Endodermal cell (in vitro differentiated cells): ENCODE measurements at regions not wholly inside any gene's neighbourhood (a gene's known extent, or its start where the extent isn't known, plus 50 kb on each side); places are given as distances from the start of the nearest gene placed in this dataset.

ENCODE experiments used
- DNase-seq: peaks from one replicate; pipeline ENCODE4 v3.0.0-alpha.2; 2017
- H3K27ac ChIP-seq: 2 replicates; pipeline ENCODE4 v1.5.1; 2013; ENCODE audit warnings: mild to moderate bottlenecking, low read depth, low read length, moderate library complexity
- H3K27me3 ChIP-seq: 2 replicates; pipeline ENCODE4 v1.6.1; 2013; ENCODE audit warnings: mild to moderate bottlenecking, low read length, moderate library complexity; ENCODE audit not compliant: insufficient read depth, control insufficient read depth, poor library complexity, severe bottlenecking
- H3K36me3 ChIP-seq: 2 replicates; pipeline ENCODE4 v1.7.0; 2013; ENCODE audit warnings: mild to moderate bottlenecking, low read length, moderate library complexity; ENCODE audit not compliant: control insufficient read depth, insufficient read depth
- H3K4me1 ChIP-seq: one replicate; pipeline ENCODE4 v1.7.0; 2013; ENCODE audit warnings: low read length; ENCODE audit not compliant: control insufficient read depth, insufficient read depth
- H3K4me3 ChIP-seq: 2 replicates; pipeline ENCODE4 v1.5.1; 2013; ENCODE audit warnings: mild to moderate bottlenecking, low read length, moderate library complexity
- H3K9ac ChIP-seq: 2 replicates; pipeline ENCODE4 v1.6.1; 2013; ENCODE audit warnings: mild to moderate bottlenecking, low read length, moderate library complexity; ENCODE audit not compliant: poor library complexity, severe bottlenecking; ENCODE audit errors: extremely low read depth
- H3K9me3 ChIP-seq: 2 replicates; pipeline ENCODE4 v1.6.1; 2013; ENCODE audit warnings: mild to moderate bottlenecking, low read length, moderate library complexity; ENCODE audit not compliant: control insufficient read depth
- H3K27ac Mint-ChIP-seq: 2 replicates; pipeline ENCODE4 v1.8.0; 2020; ENCODE audit warnings: mixed read lengths
- H3K27me3 Mint-ChIP-seq: 2 replicates; pipeline ENCODE4 v1.8.0; 2021; ENCODE audit warnings: mild to moderate bottlenecking, mixed read lengths; ENCODE audit not compliant: insufficient read depth
- H3K36me3 Mint-ChIP-seq: 2 replicates; pipeline ENCODE4 v1.8.0; 2020; ENCODE audit warnings: low read depth, mixed read lengths
- H3K4me1 Mint-ChIP-seq: 2 replicates; pipeline ENCODE4 v1.8.0; 2020; ENCODE audit warnings: mixed read lengths
- H3K4me3 Mint-ChIP-seq: 2 replicates; pipeline ENCODE4 v1.8.0; 2020; ENCODE audit warnings: mild to moderate bottlenecking, moderate library complexity, mixed read lengths
- H3K9me3 Mint-ChIP-seq: 2 replicates; pipeline ENCODE4 v1.8.0; 2020; ENCODE audit warnings: mild to moderate bottlenecking, mixed read lengths
- WGBS, 2 experiments: methylation state at CpG; one replicate each; pipeline versions ENCODE4 v1.1.5 to v1.1.7; 2013; ENCODE audit warnings: missing lambda C conversion rate in 2 of 2, mixed read lengths in 1 of 2; ENCODE audit not compliant: insufficient coverage in 1 of 2, insufficient read length in 1 of 2; 5-methylcytosine and 5-hydroxymethylcytosine counted together
- TF ChIP-seq, protein P1 (sequence below): fragments of 200-600 bp; sonication (generic); conservative IDR thresholded peaks from 2 replicates; pipeline ENCODE4 v1.5.0; 2021; ENCODE audit warnings: antibody characterized with exemption, mild to moderate bottlenecking

DNA sequence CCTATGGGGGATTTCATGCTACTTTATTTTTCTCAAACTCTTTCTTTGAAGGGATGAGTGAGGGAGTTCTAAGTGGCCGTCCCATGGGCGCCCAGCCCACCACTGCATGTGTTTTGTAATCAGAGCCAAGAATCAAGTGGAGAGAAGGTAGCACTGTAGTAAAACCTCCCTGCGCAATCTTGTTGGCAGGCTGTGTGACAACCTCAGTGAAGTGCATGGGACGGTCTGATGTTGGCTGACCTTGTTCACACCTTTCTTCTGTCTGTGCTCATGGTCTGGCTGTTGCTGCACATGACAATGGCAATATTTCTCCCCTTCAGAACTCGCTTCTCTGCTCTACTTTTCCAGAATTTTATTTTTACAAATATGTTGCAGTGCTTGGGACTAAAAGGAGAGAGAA is 71.2 kb upstream of the SHISA3 start:
- Mint-ChIP-seq H3K36me3 (peaks cover 4% of the 10 kb centered on the region), H3K27ac (no peak overlapping the region), H3K27me3 (no peaks in the 10 kb centered on the region), H3K4me1 (peaks cover 10% of the 10 kb centered on the region), H3K4me3 (no peak overlapping the region), H3K9me3 (no peaks in the 10 kb centered on the region)
- WGBS, 2 experiments: 91 to 92% methylated on average over 4 to 5 of the region's 5 CpGs
- no peaks in the 10 kb centered on the region for H3K4me1 ChIP-seq
- H3K27me3 ChIP-seq: no peaks in the 10 kb centered on the region
- TF ChIP-seq, protein P1, sequence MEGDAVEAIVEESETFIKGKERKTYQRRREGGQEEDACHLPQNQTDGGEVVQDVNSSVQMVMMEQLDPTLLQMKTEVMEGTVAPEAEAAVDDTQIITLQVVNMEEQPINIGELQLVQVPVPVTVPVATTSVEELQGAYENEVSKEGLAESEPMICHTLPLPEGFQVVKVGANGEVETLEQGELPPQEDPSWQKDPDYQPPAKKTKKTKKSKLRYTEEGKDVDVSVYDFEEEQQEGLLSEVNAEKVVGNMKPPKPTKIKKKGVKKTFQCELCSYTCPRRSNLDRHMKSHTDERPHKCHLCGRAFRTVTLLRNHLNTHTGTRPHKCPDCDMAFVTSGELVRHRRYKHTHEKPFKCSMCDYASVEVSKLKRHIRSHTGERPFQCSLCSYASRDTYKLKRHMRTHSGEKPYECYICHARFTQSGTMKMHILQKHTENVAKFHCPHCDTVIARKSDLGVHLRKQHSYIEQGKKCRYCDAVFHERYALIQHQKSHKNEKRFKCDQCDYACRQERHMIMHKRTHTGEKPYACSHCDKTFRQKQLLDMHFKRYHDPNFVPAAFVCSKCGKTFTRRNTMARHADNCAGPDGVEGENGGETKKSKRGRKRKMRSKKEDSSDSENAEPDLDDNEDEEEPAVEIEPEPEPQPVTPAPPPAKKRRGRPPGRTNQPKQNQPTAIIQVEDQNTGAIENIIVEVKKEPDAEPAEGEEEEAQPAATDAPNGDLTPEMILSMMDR: no peak
- H3K4me3 ChIP-seq: no peak overlapping the region
- H3K27ac ChIP-seq: no peak overlapping the region
- peaks cover 3% of the 10 kb centered on the region for H3K9me3 ChIP-seq
- DNase-seq: no peak
- no peaks in the 10 kb centered on the region for H3K36me3 ChIP-seq
- no peak overlapping the region for H3K9ac ChIP-seq

DNA sequence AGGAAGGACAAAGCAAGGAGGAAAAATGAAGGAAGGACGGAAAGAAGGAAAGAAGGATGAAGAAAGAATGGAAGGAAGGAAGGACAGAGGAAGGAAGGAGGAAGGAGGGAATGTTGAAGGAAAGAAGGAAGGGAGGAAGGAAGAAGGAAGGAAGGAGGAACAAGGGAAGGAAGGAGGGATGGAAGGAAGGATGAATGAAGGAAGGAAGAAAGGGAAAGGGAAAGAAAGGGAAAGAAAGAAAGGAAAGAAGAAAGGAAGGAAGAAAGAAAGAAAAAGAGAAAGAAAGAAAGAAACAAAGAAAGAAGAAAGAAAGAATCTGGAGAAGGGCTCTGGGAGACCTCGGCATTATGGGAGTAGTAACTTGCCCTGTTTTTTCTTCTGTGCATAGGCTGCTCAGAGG is 70.8 kb upstream of the SHISA3 start:
- H3K9me3 ChIP-seq: no peaks in the 10 kb centered on the region
- H3K4me3 Mint-ChIP-seq: no peak overlapping the region
- no peaks in the 10 kb centered on the region for H3K9me3 Mint-ChIP-seq
- H3K4me1 ChIP-seq: no peaks in the 10 kb centered on the region
- DNase-seq: no peak
- no peaks in the 10 kb centered on the region for H3K27me3 ChIP-seq
- no peaks in the 10 kb centered on the region for H3K36me3 ChIP-seq
- TF ChIP-seq, protein P1: no peak
- H3K27ac Mint-ChIP-seq: no peak overlapping the region
- H3K36me3 Mint-ChIP-seq: peaks cover 4% of the 10 kb centered on the region
- H3K4me1 Mint-ChIP-seq: peaks cover 10% of the 10 kb centered on the region
- no peak overlapping the region for H3K9ac ChIP-seq
- no peak overlapping the region for H3K27ac ChIP-seq
- WGBS, 2 experiments: 91 to 95% methylated on average over 2 of the region's 2 CpGs
- H3K4me3 ChIP-seq: no peak overlapping the region
- H3K27me3 Mint-ChIP-seq: no peaks in the 10 kb centered on the region

DNA sequence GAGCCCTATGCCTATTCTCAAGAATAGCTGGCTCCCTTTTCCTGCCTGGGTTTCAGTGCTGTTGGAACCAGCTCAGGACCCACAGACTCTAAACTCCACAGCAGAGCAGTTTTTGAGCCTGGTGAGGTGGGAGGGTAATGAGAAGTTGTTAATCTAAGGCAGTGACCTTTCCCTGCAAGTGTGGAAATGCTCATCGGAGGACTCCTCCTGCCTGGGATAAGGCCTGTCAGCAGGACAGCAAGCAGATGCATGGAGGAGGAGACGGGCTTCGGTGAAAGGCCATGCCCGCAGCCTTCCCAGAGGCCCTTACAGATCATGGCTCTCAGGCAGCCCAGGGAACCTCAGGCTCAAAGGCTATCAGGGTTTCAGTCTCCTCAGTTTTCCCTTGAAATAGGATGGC is 70.0 kb upstream of the SHISA3 start:
- Histone ChIP-seq H3K27me3 (no peaks in the 10 kb centered on the region), H3K9ac (no peak overlapping the region), H3K4me3 (no peak overlapping the region), H3K4me1 (no peaks in the 10 kb centered on the region), H3K36me3 (no peaks in the 10 kb centered on the region), H3K27ac (no peak overlapping the region), H3K9me3 (no peaks in the 10 kb centered on the region)
- no peaks in the 10 kb centered on the region for H3K9me3 Mint-ChIP-seq
- H3K4me1 Mint-ChIP-seq: peaks cover 13% of the 10 kb centered on the region
- H3K4me3 Mint-ChIP-seq: no peak overlapping the region
- peaks cover 4% of the 10 kb centered on the region for H3K36me3 Mint-ChIP-seq
- TF ChIP-seq, protein P1: no peak
- no peaks in the 10 kb centered on the region for H3K27me3 Mint-ChIP-seq
- no peak overlapping the region for H3K27ac Mint-ChIP-seq
- no peak for DNase-seq
- WGBS, 2 experiments: 85 to 100% methylated on average over 1 to 4 of the region's 4 CpGs
